Activated CD8-positive, alpha-beta memory T cell treated with anti-CD3 and anti-CD28 coated beads, Interleukin-2, amount 10 ng/mL, durations not matched to agents 7 days and 5 days (primary cell): ENCODE measurements at regions not wholly inside any gene's neighbourhood (a gene's known extent, or its start where the extent isn't known, plus 50 kb on each side); places are given as distances from the start of the nearest gene placed in this dataset.
"Not testable (repeated sequence)": the region's sequence is repeated elsewhere in the genome, so short reads cannot be mapped to it uniquely, and the experiment has no call there.

Source experiments
- ATAC-seq: fragments of 150-1000 bp; cut with Tn5 transposase; one replicate; pipeline ENCODE4 v1.10.0; 2021; ENCODE audit warnings: moderate library complexity
- CTCF ChIA-PET: fragments of 350-600 bp; sonication (Branson Sonifier 250); formaldehyde crosslinking; loops from one replicate; lab custom pipeline; 2021; ENCODE audit warnings: antibody characterized with exemption; lab: Charles Lee
- DNase-seq: peaks from one replicate; pipeline ENCODE4 v3.0.0-alpha.2; 2020
- H3K27ac Mint-ChIP-seq: one replicate; pipeline ENCODE4 v1.8.0; 2021; ENCODE audit warnings: mild to moderate bottlenecking, mixed read lengths
- H3K27me3 Mint-ChIP-seq: one replicate; pipeline ENCODE4 v1.8.0; 2021; ENCODE audit warnings: mixed read lengths
- H3K36me3 Mint-ChIP-seq: one replicate; pipeline ENCODE4 v1.8.0; 2021; ENCODE audit warnings: mild to moderate bottlenecking, mixed read lengths
- H3K4me1 Mint-ChIP-seq: one replicate; pipeline ENCODE4 v1.8.0; 2021; ENCODE audit warnings: mixed read lengths
- H3K4me3 Mint-ChIP-seq: one replicate; pipeline ENCODE4 v1.8.0; 2021; ENCODE audit warnings: mild to moderate bottlenecking, moderate library complexity, mixed read lengths
- H3K9me3 Mint-ChIP-seq: one replicate; pipeline ENCODE4 v1.8.0; 2022; ENCODE audit warnings: low read depth, mixed read lengths

GRCh38 chr1:206256935-206257334 lies 53.6 kb downstream of the SRGAP2 start:
- H3K27ac Mint-ChIP-seq, H3K4me3 Mint-ChIP-seq, H3K36me3 Mint-ChIP-seq, DNase-seq, H3K4me1 Mint-ChIP-seq, H3K9me3 Mint-ChIP-seq, H3K27me3 Mint-ChIP-seq, CTCF ChIA-PET: not testable (repeated sequence)
- ATAC-seq, result peak; percentile 39

GRCh38 chr1:206261473-206261872 lies 58.1 kb downstream of the SRGAP2 start:
- H3K27ac Mint-ChIP-seq, H3K9me3 Mint-ChIP-seq, H3K4me3 Mint-ChIP-seq, CTCF ChIA-PET, DNase-seq, ATAC-seq, H3K4me1 Mint-ChIP-seq, H3K36me3 Mint-ChIP-seq, H3K27me3 Mint-ChIP-seq: not testable (repeated sequence)

DNA sequence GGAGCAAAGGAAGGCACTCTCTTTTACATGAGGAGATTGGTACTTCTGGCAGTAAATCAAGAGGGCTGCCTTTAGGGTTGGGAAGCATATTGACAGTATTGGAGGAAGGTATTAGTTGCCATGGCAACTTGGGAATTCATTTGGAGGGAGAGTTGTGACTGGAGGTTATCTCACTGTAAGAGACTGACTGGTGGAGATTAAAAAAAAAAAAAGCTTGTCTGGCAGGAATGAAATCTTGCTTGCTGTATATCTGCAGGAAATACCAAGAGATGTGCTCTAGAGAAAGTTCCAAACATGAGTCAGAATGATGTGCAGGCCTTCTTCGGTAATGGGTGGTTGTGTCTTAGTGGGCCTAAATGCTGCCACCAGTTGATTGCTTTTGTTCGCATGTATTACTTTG lies 59.1 kb downstream of the SRGAP2 start:
- ATAC-seq, H3K27me3 Mint-ChIP-seq, CTCF ChIA-PET, H3K9me3 Mint-ChIP-seq, H3K27ac Mint-ChIP-seq, H3K4me3 Mint-ChIP-seq, H3K36me3 Mint-ChIP-seq, H3K4me1 Mint-ChIP-seq, DNase-seq: not testable (repeated sequence)

GRCh38 chr1:206264916-206265315 lies 61.6 kb downstream of the SRGAP2 start:
- H3K9me3 Mint-ChIP-seq, DNase-seq, H3K4me3 Mint-ChIP-seq, H3K27ac Mint-ChIP-seq, ATAC-seq, H3K36me3 Mint-ChIP-seq, H3K27me3 Mint-ChIP-seq, H3K4me1 Mint-ChIP-seq, CTCF ChIA-PET: not testable (repeated sequence)

DNA sequence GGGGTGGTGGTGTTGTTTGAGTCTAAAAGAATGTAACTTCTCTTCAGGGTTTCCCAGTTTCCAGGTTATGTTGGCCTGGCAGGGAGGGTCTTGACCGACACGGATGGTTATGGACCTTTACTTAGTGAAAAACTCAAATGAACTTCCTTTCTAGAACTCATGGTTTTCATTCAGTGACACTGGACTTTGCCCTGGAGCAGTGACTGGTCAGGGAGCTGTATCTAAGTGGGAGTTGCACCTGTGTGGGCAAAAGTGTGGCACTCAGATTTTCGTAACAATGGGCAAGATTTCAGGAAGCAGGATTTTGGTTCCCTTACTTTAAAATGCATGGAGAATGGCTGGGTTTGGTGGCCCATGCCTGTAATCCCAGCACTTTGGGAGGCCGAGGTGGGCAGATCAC lies 67.8 kb downstream of the SRGAP2 start:
- DNase-seq, CTCF ChIA-PET, ATAC-seq, H3K27me3 Mint-ChIP-seq, H3K9me3 Mint-ChIP-seq, H3K4me1 Mint-ChIP-seq, H3K36me3 Mint-ChIP-seq, H3K27ac Mint-ChIP-seq, H3K4me3 Mint-ChIP-seq: not testable (repeated sequence)

GRCh38 chr1:206273104-206273503 lies 69.8 kb downstream of the SRGAP2 start:
- DNase-seq, H3K4me1 Mint-ChIP-seq, H3K9me3 Mint-ChIP-seq, H3K27ac Mint-ChIP-seq, H3K27me3 Mint-ChIP-seq, CTCF ChIA-PET, H3K36me3 Mint-ChIP-seq, ATAC-seq, H3K4me3 Mint-ChIP-seq: not testable (repeated sequence)

- CTCF ChIA-PET, ATAC-seq, H3K27me3 Mint-ChIP-seq, H3K36me3 Mint-ChIP-seq, H3K9me3 Mint-ChIP-seq, H3K4me3 Mint-ChIP-seq, H3K27ac Mint-ChIP-seq, DNase-seq, H3K4me1 Mint-ChIP-seq: not testable (repeated sequence)
Measured at GRCh38 chr1:206276143-206276542, 72.8 kb downstream of the SRGAP2 start.

DNA sequence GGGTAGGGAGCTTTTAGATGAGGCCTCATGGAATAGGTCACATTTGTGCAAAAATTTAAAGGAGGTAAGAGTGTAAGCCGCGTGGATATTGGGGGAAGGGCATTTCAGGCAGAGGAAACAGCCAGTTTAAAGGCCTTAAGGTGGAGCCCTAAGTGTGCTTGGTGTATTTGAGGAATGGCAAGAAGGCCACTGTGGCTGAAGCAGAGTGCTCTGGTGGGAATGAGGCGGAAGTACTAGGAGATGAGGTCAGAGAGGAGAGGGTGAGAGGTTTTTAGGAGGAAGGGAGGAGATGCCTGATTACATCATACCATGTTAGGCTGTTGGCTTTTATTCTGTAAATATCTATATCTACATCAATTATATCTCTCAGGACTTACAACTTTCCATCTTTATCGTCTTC lies 75.3 kb downstream of the SRGAP2 start:
- H3K4me3 Mint-ChIP-seq, ATAC-seq, H3K27me3 Mint-ChIP-seq, H3K9me3 Mint-ChIP-seq, H3K36me3 Mint-ChIP-seq, H3K27ac Mint-ChIP-seq, CTCF ChIA-PET, DNase-seq, H3K4me1 Mint-ChIP-seq: not testable (repeated sequence)

- H3K9me3 Mint-ChIP-seq, H3K27me3 Mint-ChIP-seq, ATAC-seq, H3K36me3 Mint-ChIP-seq, DNase-seq, H3K27ac Mint-ChIP-seq, H3K4me3 Mint-ChIP-seq, CTCF ChIA-PET, H3K4me1 Mint-ChIP-seq: not testable (repeated sequence)
Measured at GRCh38 chr1:206280683-206281082, 77.3 kb downstream of the SRGAP2 start.

- CTCF ChIA-PET, H3K4me3 Mint-ChIP-seq, H3K27me3 Mint-ChIP-seq, H3K27ac Mint-ChIP-seq, DNase-seq, H3K36me3 Mint-ChIP-seq, H3K9me3 Mint-ChIP-seq: not testable (repeated sequence)
- ATAC-seq, result peak; percentile 88
- peaks cover 12% of the 10 kb centered on the region for H3K4me1 Mint-ChIP-seq
Measured at GRCh38 chr1:206281912-206282654, 78.7 kb downstream of the SRGAP2 start.

DNA sequence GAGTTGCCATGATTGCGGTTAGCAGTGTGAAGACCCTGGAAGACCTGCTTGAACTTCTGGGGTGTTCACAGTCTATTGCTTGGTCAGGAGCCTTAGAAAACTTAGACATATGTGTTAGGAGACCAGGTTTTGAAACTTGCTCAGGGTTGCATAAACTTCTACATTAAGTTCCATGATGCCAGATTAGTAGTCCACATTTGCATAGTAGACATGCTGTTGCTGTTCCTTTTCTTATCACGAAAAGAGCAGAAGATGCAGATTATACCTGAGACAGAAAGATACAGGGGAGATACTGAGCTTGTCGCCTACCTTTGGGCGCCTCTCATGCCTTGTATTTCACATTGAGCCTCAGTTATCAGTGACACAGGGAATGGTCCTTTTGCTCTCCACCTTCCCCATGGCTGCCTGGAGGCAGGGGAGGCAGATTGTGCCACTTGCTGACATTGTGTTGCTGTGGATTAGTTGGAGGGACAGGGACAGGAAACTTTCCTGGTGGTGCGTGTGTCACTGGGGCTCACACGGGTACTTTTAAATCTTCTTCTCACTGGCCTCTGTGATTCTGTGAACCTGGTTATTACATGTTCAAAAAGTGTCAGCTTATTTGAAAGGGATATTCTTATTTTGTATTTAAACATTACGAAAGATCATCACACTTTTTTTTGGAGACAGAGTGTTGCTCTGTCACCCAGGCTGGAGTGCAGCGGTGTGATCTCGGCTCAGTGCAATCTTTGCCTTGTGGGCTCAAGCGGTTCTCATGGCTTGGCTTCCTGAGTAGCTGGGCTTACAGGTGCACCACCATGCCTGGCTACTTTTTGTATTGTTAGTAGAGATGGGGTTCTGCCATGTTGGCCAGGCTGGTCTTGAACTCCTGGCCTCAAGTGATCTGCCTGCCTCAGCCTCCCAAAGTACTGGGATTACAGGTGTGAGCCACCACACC lies 82.0 kb downstream of the SRGAP2 start:
- not testable (repeated sequence) for ATAC-seq

DNA sequence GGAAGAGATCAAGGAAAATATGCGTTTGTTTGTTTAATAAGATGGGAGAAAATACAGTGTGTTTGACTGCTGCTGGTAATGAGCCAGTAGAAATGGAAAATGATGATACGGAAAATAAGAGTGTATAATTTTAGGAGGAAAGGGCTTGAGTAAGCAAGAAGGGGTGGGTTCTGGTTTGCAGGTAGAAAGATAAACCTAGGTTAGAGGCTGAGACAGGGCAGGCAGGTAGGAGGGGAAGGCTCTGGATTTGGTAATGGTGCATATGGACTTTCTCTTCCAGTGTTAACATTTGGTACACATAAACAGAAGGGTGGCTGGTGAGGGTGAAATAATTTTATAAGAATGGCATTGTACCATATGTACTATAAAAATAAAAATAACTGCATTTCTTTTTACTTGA lies 84.4 kb downstream of the SRGAP2 start:
- CTCF ChIA-PET, ATAC-seq, H3K9me3 Mint-ChIP-seq, DNase-seq, H3K27ac Mint-ChIP-seq, H3K27me3 Mint-ChIP-seq, H3K4me3 Mint-ChIP-seq, H3K36me3 Mint-ChIP-seq: not testable (repeated sequence)
- peaks cover 10% of the 10 kb centered on the region for H3K4me1 Mint-ChIP-seq

More for the DNA sequence above, 82.0 kb downstream of the SRGAP2 start:
- H3K36me3 Mint-ChIP-seq, H3K27me3 Mint-ChIP-seq, CTCF ChIA-PET, DNase-seq, H3K4me3 Mint-ChIP-seq, H3K27ac Mint-ChIP-seq, H3K9me3 Mint-ChIP-seq: not testable (repeated sequence)
- peaks cover 10% of the 10 kb centered on the region for H3K4me1 Mint-ChIP-seq

GRCh38 chr1:206288453-206288852 lies 85.1 kb downstream of the SRGAP2 start:
- CTCF ChIA-PET, H3K4me1 Mint-ChIP-seq, H3K27ac Mint-ChIP-seq: not testable (repeated sequence)

More at GRCh38 chr1:206288453-206288852, 85.1 kb downstream of the SRGAP2 start:
- H3K4me3 Mint-ChIP-seq, H3K27me3 Mint-ChIP-seq, H3K36me3 Mint-ChIP-seq, H3K9me3 Mint-ChIP-seq, DNase-seq: not testable (repeated sequence)
- peak; percentile 80 for ATAC-seq
